ENCODE measurements at regions not wholly inside any gene's neighbourhood (a gene's known extent, or its start where the extent isn't known, plus 50 kb on each side); places are given as distances from the start of the nearest gene placed in this dataset.

GRCh38 chr6:26216359-26216885 is 129.2 kb downstream of the HFE start:
- DNase-seq = peak; percentile 67 to 70

GRCh38 chr6:26216886-26217713 is 129.9 kb downstream of the HFE start:
- peak; percentile 69 to 70 for DNase-seq

- no peak for DNase-seq
Observed at GRCh38 chr6:26217714-26218075, 130.5 kb downstream of the HFE start.

- DNase-seq = no peak
Observed at GRCh38 chr6:26218824-26219223, 131.6 kb downstream of the HFE start.

- DNase-seq = no peak
Observed at GRCh38 chr6:26220145-26220970, 133.1 kb downstream of the HFE start.

GRCh38 chr6:26221186-26221585 is 134.0 kb downstream of the HFE start:
- DNase-seq = no peak

GRCh38 chr6:26222571-26222970 is 135.3 kb downstream of the HFE start:
- DNase-seq = no peak

GRCh38 chr6:26223228-26223627 is 136.0 kb downstream of the HFE start:
- DNase-seq = no peak

GRCh38 chr6:26223650-26224546 is 136.7 kb downstream of the HFE start:
- DNase-seq = no peak

- DNase-seq = no peak
Observed at GRCh38 chr6:26224547-26224912, 137.3 kb downstream of the HFE start.

- DNase-seq = no peak
Observed at GRCh38 chr6:26224940-26225847, 138.0 kb downstream of the HFE start.

GRCh38 chr6:26225848-26226578 is 138.8 kb downstream of the HFE start:
- DNase-seq = no peak

GRCh38 chr6:26226579-26226967 is 138.4 kb upstream of the BTN3A2 start:
- DNase-seq = no peak

- DNase-seq = no peak
Observed at GRCh38 chr6:26230351-26230750, 134.6 kb upstream of the BTN3A2 start.

GRCh38 chr6:26231006-26231587 is 133.9 kb upstream of the BTN3A2 start:
- DNase-seq = no peak

- DNase-seq = no peak
Observed at GRCh38 chr6:26232306-26232939, 132.6 kb upstream of the BTN3A2 start.

- DNase-seq = peak in 1 of 2 donors; percentile 36
Observed at GRCh38 chr6:26232940-26233648, 131.9 kb upstream of the BTN3A2 start.

GRCh38 chr6:26233649-26234420 is 131.2 kb upstream of the BTN3A2 start:
- peak; percentile 60 to 76 for DNase-seq

All from stimulated activated CD4-positive, alpha-beta T cell treated with anti-CD3 and anti-CD28 coated beads, Interleukin-2, amount 100 ng/mL, for 48 hours (primary cell).